NCI-H2196 treated with DMSO at 0.1 percent for 48 hours (cell line): ENCODE measurements at regions not wholly inside any gene's neighbourhood (a gene's known extent, or its start where the extent isn't known, plus 50 kb on each side); places are given as distances from the start of the nearest gene placed in this dataset.

Experiments used
- DNase-seq: peaks from one replicate; lab custom pipeline; 2025; ENCODE audit not compliant: unreplicated experiment; lab: John Stamatoyannopoulos, UW

DNA sequence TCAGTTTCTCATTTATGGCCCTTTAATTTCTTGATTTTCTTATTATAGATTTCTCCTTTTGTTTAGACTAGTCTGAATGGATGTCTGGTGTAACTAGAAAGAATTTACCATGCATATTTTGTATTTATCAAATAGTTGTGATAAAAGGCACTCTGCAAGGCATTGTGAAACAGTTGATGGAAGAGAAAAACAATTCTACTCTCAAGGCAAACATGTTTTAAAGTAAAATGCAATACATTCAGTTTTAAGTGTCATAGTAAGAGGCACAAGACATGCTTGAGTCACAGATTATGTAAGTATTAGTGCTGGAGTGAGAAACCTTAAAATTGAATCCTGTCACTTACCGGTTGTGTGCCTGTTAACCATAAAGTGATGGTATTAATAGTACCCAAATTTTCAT lies 283.3 kb upstream of the DKK2 start:
- DNase-seq: no peak

GRCh38 chr4:107318078-107318477 lies 282.0 kb upstream of the DKK2 start:
- DNase-seq: no peak

DNA sequence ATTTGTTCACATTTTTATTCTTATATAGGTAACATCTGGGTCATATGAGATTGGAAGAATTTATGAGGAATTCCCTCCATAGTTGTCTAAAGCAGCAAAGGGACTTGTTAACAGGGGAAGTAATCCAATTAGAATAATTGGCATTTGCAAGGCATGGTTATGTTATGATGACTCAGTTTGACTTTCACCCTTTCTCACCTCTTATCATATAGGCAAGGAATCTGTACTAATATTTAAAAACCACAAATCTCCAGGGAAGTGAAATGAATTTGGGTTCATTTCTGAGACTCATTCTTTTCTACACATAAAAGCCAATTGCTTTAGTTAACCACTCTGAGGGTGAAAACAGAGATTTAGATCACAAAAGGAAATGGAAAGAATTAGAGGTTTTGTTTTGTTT lies 281.5 kb upstream of the DKK2 start:
- no peak for DNase-seq

DNA sequence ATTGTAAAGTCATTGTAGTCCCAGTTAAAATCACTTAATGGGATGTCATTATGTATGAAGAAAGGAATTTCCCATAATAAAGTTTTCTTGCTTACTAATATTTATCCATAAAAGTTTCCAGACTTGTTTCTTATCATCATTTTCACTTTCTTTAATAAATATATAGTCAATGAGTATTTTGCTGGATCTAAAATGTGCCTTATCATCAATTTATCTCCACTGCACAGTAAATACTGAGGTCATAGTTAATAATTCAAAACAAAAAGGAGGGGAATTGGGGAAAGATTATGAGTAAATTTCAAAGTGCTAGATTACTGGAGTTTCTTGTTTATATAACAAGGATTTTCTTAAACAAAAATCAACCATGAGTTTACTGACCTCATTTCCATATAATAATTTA lies 279.5 kb upstream of the DKK2 start:
- no peak for DNase-seq

GRCh38 chr4:107314156-107314555 lies 278.0 kb upstream of the DKK2 start:
- no peak for DNase-seq

DNA sequence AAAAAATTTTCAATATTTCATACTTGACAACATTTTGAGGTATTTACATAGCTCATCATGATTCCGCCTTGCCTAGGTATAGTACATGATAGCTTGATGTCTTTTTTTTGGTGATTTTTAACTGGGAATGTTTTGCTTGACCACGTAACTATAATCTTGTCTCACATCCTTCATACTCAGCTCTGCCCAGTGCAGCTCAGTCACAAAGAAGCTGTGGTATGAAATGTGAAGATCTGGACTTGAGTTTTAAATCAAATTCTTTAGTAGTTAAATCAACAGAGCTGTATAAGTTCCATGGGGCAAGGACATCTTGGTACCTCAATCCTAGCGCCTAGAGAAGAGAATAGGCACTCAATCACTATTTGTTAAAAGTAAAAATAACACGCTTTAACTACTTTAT lies 276.3 kb upstream of the DKK2 start:
- DNase-seq: no peak

- DNase-seq: no peak
These were observed 268.7 kb upstream of the DKK2 start for GRCh38 chr4:107304699-107305286.

DNA sequence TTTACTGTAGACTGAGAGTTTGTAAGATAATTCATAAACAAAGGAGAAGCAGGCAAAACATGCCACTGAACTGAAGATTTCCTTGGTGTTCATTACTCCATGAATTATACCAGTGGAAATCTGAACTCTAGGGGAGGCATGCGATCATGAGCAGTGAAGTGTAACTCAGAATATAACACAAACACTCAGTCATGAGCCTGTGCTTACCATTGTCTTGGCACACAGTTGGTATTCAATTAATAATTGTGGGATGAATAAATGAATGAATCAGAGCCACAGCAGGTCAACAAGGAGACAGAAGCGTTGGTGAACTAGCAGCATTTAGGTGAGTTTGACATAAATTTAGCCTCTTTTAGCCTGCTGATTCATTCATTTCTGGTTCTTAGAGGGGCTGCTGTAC lies 263.5 kb upstream of the DKK2 start:
- no peak for DNase-seq

GRCh38 chr4:107292979-107293378 lies 256.9 kb upstream of the DKK2 start:
- no peak for DNase-seq

DNA sequence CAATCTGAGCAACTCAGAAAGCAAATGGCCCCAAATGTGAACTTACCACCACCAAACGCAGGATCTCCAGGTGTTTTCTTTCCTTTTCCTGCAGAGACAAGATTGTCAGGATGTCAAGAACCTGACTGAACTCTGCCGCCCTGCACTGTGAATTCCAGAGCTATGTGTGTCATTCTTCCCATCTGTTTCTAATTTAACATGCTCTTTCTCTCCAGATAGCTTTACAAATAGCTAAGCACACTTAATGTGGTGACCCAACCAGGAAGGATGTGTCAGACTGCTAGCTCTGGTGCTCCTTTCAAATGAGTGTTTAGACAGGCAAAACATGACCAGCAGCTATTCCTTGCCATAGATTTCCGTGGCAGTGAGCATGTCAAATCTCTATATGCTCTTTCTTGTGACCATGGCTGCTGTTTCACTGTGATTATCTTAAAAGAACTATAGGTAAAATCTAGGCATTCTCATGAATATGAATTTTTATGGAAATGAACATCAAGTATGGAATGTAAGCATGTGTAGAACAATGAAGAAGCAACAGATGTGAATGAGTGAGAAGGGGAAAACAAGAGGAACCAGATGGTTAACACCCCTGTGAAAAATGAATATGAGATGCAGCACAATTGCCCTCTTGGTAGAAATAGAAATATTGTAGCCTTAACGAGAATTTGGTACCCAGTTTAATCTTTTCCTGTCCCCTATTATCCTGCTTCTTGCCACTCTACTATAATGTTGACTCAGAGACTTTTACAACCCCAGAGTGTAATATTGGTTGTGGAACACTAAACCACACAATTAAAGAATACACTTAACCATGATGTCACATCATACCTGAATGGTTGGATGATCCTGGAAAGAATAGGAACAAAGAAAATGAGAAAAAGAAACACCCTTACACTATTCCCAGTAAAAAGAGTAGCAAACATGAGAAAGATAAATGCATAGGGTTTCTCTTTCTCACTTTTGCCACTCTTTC lies 247.8 kb upstream of the DKK2 start:
- no peak for DNase-seq

GRCh38 chr4:107279733-107280132 lies 243.6 kb upstream of the DKK2 start:
- DNase-seq: no peak

GRCh38 chr4:107278791-107279483 lies 242.8 kb upstream of the DKK2 start:
- DNase-seq: no peak

GRCh38 chr4:107276052-107276451 lies 239.9 kb upstream of the DKK2 start:
- DNase-seq: no peak

GRCh38 chr4:107275225-107275624 lies 239.1 kb upstream of the DKK2 start:
- DNase-seq: no peak

GRCh38 chr4:107270614-107271013 lies 234.5 kb upstream of the DKK2 start:
- DNase-seq: no peak

DNA sequence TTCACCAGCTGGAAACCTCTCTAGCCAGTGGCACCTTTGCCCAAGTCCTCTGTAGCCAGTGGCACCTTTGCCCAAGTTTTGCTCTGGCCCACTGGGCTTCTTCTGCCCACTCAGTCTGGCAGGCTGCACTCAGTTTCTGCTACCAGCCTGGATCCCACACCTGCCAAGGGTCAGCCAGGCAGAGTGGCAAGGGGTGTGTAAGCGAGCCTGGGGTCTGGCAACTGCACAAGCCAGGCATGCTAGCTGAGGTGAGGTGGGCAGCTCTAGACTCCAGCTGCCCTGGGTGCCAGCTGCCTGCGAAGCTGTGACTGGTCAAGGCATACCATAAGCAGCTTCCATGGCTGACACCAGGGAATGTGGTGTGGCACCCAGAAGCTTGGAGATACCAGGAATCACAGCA lies 233.1 kb upstream of the DKK2 start:
- DNase-seq: no peak

- DNase-seq: no peak
These were observed 229.7 kb upstream of the DKK2 start for GRCh38 chr4:107265859-107266258.

GRCh38 chr4:107261241-107261874 lies 225.2 kb upstream of the DKK2 start:
- DNase-seq: no peak

DNA sequence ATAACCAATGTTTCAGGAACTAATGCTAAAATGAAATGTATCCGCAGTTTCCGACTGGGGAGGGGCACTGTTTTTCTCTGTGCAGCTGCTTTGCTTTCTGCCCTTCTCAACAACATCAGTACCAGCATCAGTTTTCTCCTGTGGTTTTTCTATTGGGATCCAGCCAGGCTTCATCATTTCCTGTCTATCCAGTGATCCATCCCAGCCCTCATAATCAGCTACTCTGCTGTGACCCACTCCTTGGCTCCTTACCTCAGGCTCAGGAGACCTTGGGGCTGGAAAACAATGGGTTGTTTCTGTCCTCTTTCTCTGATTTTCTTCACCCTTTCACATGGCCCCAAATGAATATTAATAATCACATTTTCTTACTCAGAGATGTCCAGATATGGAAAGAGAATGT lies 222.2 kb upstream of the DKK2 start:
- DNase-seq: no peak

DNA sequence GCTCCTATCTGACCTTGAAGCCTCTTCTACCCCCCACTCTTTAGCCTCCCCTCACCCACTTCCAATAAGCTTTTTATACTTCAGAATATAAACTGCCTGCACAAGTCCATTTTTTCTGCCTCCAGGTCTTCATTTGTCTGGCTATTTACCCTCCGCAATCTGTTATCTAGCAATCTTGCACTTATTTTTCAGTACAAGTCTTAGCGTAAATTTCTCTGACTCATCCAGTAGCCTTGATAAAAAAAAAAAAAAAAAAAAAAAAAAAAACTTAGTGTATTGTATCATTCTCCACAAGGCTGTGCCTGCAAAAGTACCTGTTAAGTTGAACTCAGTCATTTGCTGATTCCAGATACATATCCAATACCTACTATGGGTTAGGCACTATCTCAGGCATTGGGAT lies 219.5 kb upstream of the DKK2 start:
- no peak for DNase-seq

- DNase-seq: no peak
These were observed 219.0 kb upstream of the DKK2 start for GRCh38 chr4:107255114-107255513.
